Gastroesophageal sphincter (tissue), 4 donors: ENCODE measurements at regions not wholly inside any gene's neighbourhood (a gene's known extent, or its start where the extent isn't known, plus 50 kb on each side); places are given as distances from the start of the nearest gene placed in this dataset.
"Not testable (repeated sequence)": the region's sequence is repeated elsewhere in the genome, so short reads cannot be mapped to it uniquely, and the experiment has no call there.

Experiments used
- ATAC-seq: fragments of 150-250 bp; one replicate; pipeline ENCODE4 v1.9.1; 2016; ENCODE audit warnings: mild to moderate bottlenecking, moderate library complexity
- H3K27ac ChIP-seq, 4 donors: fragments of 200-600 bp; sonication (generic) in 3 of 4; 1 replicate in 3 of 4; 2 replicates in 1 of 4; pipeline ENCODE4 v1.5.1; 2016 to 2019
- H3K27me3 ChIP-seq: fragments of 200-600 bp; sonication (generic); one replicate; pipeline ENCODE4 v1.5.1; 2019
- H3K36me3 ChIP-seq, 2 donors: fragments of 200-600 bp; sonication (generic); one replicate each; pipeline ENCODE4 v1.5.1; 2019; ENCODE audit warnings: control low read depth in 1 of 2
- H3K4me1 ChIP-seq, 3 donors: fragments of 200-600 bp; sonication (generic); 1 replicate in 2 of 3; 2 replicates in 1 of 3; pipeline ENCODE4 v1.5.1; 2016 to 2019; ENCODE audit warnings: control low read depth in 2 of 3
- H3K4me3 ChIP-seq, 2 donors: fragments of 200-600 bp; sonication (generic); one replicate each; pipeline ENCODE4 v1.5.1; 2019; ENCODE audit warnings: mild to moderate bottlenecking in 1 of 2, moderate library complexity in 1 of 2
- H3K9me3 ChIP-seq, 3 donors: fragments of 200-600 bp; sonication (generic); one replicate each; pipeline ENCODE4 v1.5.1; 2017 to 2019; ENCODE audit warnings: control low read depth in 2 of 3
- CTCF ChIP-seq, 4 experiments: fragments of 200-600 bp in 2 of 4; fragments of 450-650 bp in 2 of 4; sonication (generic) in 1 of 4; IDR thresholded peaks; one replicate each; pipeline ENCODE4 v1.5.1; 2017 to 2019; ENCODE audit warnings: antibody characterized with exemption in 4 of 4, mild to moderate bottlenecking in 2 of 4, moderate library complexity in 2 of 4
- EP300 ChIP-seq: sonication (generic); formaldehyde crosslinking; IDR thresholded peaks from one replicate; pipeline ENCODE4 v1.6.1; 2017; ENCODE audit warnings: antibody characterized with exemption, mild to moderate bottlenecking
- POLR2A ChIP-seq, 2 donors: fragments of 450-650 bp; IDR thresholded peaks; one replicate each; pipeline ENCODE4 v1.6.1; 2017; ENCODE audit warnings: antibody characterized with exemption in 2 of 2, mild to moderate bottlenecking in 2 of 2, moderate library complexity in 1 of 2
- POLR2AphosphoS5 ChIP-seq: sonication (generic); formaldehyde crosslinking; IDR thresholded peaks from one replicate; pipeline ENCODE4 v1.6.1; 2017; ENCODE audit warnings: antibody characterized with exemption
- WGBS, 2 donors: methylation state at CpG; one replicate each; pipeline ENCODE4 v1.1.5; 2018; ENCODE audit warnings: low coverage in 1 of 2; 5-methylcytosine and 5-hydroxymethylcytosine counted together

- H3K9me3 ChIP-seq: peaks cover 0 to 16% (median 0%) of the 10 kb centered on the region in 3 donors
- ATAC-seq: no peak
- no peak for TF ChIP-seq CTCF (IDR thresholded peaks at IDR 0.05)
- no peak for TF ChIP-seq POLR2AphosphoS5
- TF ChIP-seq EP300: no peak
- no peak for TF ChIP-seq POLR2A (IDR thresholded peaks at IDR 0.05)
- H3K4me3 ChIP-seq: no peak overlapping the region
- no peaks in the 10 kb centered on the region for H3K27me3 ChIP-seq
- H3K36me3 ChIP-seq: no peaks in the 10 kb centered on the region
- no peaks in the 10 kb centered on the region for H3K4me1 ChIP-seq
- no peak overlapping the region for H3K27ac ChIP-seq
- 96% methylated on average over 2 of the region's 2 CpGs; no CpG with 5 or more reads in 1 of the 2 donors for WGBS, 2 donors
These were observed 406.2 kb upstream of the NOX3 start for GRCh38 chr6:155861821-155862220.

- not testable (repeated sequence) for H3K27ac ChIP-seq, H3K4me3 ChIP-seq, ATAC-seq, H3K27me3 ChIP-seq, H3K4me1 ChIP-seq, H3K36me3 ChIP-seq
- 77 to 90% methylated on average over 2 to 3 of the region's 4 CpGs for WGBS, 2 donors
- peaks cover 0 to 16% (median 0%) of the 10 kb centered on the region in 3 donors for H3K9me3 ChIP-seq
These were observed 403.3 kb upstream of the NOX3 start for GRCh38 chr6:155858906-155859305.

DNA sequence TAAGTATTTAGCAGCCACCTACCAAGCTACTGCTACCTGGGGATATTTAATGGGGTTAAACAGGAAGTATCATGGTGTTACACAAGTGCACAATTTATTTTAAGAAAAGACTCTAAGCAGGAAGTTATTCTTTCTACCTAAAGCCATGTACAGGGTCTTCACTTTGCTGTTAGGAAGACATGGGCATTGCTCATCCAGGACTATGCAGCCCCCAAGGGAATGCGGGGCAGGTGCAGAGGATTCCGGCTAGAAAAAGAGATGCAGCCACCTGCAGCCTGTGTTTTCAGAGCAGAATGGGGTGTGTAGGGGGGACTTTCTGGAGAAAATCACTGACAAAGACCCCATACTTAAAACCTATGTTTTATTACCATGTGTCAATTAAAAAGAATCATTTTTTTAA is 399.1 kb upstream of the NOX3 start:
- Histone ChIP-seq H3K27ac (no peak overlapping the region), H3K4me3 (no peak overlapping the region), H3K9me3 (peaks cover 0 to 11% (median 0%) of the 10 kb centered on the region in 3 donors), H3K36me3 (no peaks in the 10 kb centered on the region), H3K27me3 (no peaks in the 10 kb centered on the region), H3K4me1 (no peaks in the 10 kb centered on the region)
- no peak for ATAC-seq
- no peak for TF ChIP-seq EP300
- 86% methylated on average over 1 of the region's 2 CpGs; no CpG with 5 or more reads in 1 of the 2 donors for WGBS, 2 donors

- TF ChIP-seq POLR2A (IDR thresholded peaks at IDR 0.05) (no peak), CTCF (IDR thresholded peaks at IDR 0.05) (no peak), POLR2AphosphoS5 (no peak), EP300 (no peak)
- no peaks in the 10 kb centered on the region for H3K27me3 ChIP-seq
- H3K36me3 ChIP-seq: no peaks in the 10 kb centered on the region
- no peak overlapping the region for H3K4me3 ChIP-seq
- no peak overlapping the region for H3K27ac ChIP-seq
- no peaks in the 10 kb centered on the region for H3K4me1 ChIP-seq
- ATAC-seq: no peak
- no peaks in the 10 kb centered on the region for H3K9me3 ChIP-seq
- 81 to 82% methylated on average over 2 of the region's 2 CpGs for WGBS, 2 donors
These were observed 397.4 kb upstream of the NOX3 start for GRCh38 chr6:155853011-155853410.

GRCh38 chr6:155850408-155850841 is 394.8 kb upstream of the NOX3 start:
- Histone ChIP-seq H3K4me3 (no peak overlapping the region), H3K27me3 (no peaks in the 10 kb centered on the region), H3K27ac (no peak overlapping the region), H3K4me1 (no peaks in the 10 kb centered on the region), H3K36me3 (no peaks in the 10 kb centered on the region), H3K9me3 (peaks cover 0 to 9% (median 0%) of the 10 kb centered on the region in 3 donors)
- TF ChIP-seq CTCF (IDR thresholded peaks at IDR 0.05): no peak
- no peak for TF ChIP-seq POLR2A (IDR thresholded peaks at IDR 0.05)
- no peak for TF ChIP-seq POLR2AphosphoS5
- no peak for TF ChIP-seq EP300
- no peak for ATAC-seq
- 80 to 90% methylated on average over 5 of the region's 5 CpGs for WGBS, 2 donors

- H3K27me3 ChIP-seq: no peaks in the 10 kb centered on the region
- WGBS, 2 donors: 47 to 51% methylated on average over 5 of the region's 5 CpGs
- no peak overlapping the region for H3K4me3 ChIP-seq
- no peak for TF ChIP-seq POLR2AphosphoS5
- TF ChIP-seq CTCF (IDR thresholded peaks at IDR 0.05): no peak
- no peak for TF ChIP-seq EP300
- no peak for TF ChIP-seq POLR2A (IDR thresholded peaks at IDR 0.05)
- no peaks in the 10 kb centered on the region for H3K36me3 ChIP-seq
- H3K27ac ChIP-seq: no peak overlapping the region
- no peak for ATAC-seq
- H3K4me1 ChIP-seq: no peaks in the 10 kb centered on the region
- peaks cover 0 to 16% (median 0%) of the 10 kb centered on the region in 3 donors for H3K9me3 ChIP-seq
These were observed 392.1 kb upstream of the NOX3 start for GRCh38 chr6:155847711-155848110.
